HG03196 (cell line): ENCODE measurements at regions not wholly inside any gene's neighbourhood (a gene's known extent, or its start where the extent isn't known, plus 50 kb on each side); places are given as distances from the start of the nearest gene placed in this dataset.
"Not testable (repeated sequence)": the region's sequence is repeated elsewhere in the genome, so short reads cannot be mapped to it uniquely, and the experiment has no call there.

Experiments
- ATAC-seq: cut with Tn5 transposase; IDR thresholded peaks from one replicate; pipeline ENCODE4 v1.9.1; 2021; ENCODE audit not compliant: unreplicated experiment

GRCh38 chr12:89289720-89290119 lies 62.6 kb downstream of the DUSP6 start:
- ATAC-seq = no peak

GRCh38 chr12:89288959-89289358 lies 63.3 kb downstream of the DUSP6 start:
- ATAC-seq = no peak

- no peak for ATAC-seq
Observed at GRCh38 chr12:89286501-89286900, 65.8 kb downstream of the DUSP6 start.

DNA sequence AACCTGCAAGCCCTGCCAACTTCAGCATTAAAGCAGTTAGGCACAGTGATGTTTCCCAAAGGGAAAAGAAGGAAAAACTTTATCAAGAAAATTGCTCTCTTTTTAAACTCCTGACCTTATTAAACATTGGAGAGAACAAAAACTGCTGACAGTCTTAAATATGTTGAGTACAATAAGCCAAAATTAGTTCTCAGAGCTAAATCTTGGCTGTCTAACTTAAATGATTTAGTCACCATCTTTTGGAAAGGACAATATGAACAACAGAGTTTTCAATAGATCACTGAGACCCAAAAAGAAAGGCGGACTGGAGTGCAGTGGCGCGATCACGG lies 70.8 kb downstream of the DUSP6 start:
- no peak for ATAC-seq

GRCh38 chr12:89280833-89281538 lies 71.3 kb downstream of the DUSP6 start:
- ATAC-seq = no peak

DNA sequence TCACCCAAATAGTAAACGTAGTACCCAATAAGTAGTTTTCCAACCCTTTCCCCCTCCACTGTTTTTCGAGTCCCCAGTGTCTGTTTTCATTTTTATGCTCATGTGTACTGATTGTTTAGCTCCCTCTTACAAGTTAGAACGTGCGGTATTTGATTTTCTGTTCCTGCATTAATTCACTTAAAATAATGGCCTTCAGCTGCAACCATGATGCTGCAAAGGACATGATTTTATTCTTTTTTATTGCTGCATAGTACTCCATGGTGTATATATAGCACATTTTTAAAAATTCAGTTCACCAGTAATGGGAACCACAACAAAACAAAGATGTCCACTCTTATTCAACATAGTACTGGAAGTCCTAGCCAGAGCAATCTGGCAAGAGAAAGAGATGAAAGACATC lies 72.8 kb downstream of the DUSP6 start:
- ATAC-seq = no peak

- ATAC-seq = no peak
Observed at GRCh38 chr12:89278862-89279261, 73.4 kb downstream of the DUSP6 start.

DNA sequence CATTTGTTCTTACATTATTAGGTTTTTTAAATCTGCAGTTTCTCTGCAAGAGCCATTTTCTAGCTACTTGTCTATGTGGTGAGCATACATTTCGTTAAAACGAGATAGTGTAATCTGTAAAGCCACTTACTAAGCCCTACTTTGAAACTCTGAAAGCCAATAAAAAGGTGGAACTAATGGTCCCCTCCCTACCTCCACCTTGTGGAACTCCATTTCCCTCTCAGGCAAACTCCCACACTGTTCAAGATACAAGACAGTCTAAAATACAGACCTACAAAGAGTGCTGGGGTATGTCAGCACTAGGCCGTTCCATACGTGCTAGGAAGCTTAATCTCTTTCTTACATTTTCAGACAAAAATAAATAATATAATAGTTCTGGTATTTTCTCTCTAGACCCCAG lies 74.1 kb downstream of the DUSP6 start:
- no peak for ATAC-seq

- no peak for ATAC-seq
Observed at GRCh38 chr12:89276860-89277259, 75.4 kb downstream of the DUSP6 start.

GRCh38 chr12:89273525-89273924 lies 78.8 kb downstream of the DUSP6 start:
- no peak for ATAC-seq

DNA sequence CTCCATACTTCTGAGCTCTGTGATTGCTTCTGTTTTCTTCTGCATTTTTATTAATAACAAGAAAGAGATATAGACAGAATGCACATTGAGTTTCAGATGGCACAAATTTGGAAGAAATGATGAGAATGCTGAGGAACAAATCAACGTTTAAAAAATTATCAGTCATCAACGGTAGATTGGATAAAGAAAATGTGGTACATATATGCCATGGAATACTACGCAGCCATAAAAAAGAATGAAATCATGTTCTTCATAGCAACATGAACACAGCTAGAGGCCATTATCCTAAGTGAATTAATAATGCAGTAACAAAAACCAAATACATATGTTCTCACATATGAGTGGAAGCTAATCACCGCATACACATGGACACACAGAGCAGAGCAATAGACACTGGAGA lies 81.8 kb downstream of the DUSP6 start:
- ATAC-seq = no peak

DNA sequence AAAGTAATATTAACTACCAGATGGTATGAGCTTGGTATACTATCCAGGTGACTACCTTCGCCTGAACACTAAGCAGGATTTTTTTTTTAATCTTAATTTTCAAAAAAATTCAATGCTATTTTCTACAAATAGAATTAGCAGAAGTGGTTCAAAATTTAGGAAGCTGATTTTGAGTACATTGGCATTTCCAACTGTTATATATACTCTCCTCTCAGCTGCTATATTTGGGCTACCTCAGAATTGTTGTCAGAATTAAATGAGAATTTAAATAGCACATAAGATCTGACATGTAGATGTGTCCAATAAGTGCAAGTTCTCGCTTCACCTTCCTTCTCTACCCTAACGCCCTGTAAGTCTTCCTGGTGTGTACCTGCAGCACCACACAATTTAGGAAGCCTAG lies 83.1 kb downstream of the DUSP6 start:
- no peak for ATAC-seq

- ATAC-seq = no peak
Observed at GRCh38 chr12:89267404-89267803, 84.9 kb downstream of the DUSP6 start.

DNA sequence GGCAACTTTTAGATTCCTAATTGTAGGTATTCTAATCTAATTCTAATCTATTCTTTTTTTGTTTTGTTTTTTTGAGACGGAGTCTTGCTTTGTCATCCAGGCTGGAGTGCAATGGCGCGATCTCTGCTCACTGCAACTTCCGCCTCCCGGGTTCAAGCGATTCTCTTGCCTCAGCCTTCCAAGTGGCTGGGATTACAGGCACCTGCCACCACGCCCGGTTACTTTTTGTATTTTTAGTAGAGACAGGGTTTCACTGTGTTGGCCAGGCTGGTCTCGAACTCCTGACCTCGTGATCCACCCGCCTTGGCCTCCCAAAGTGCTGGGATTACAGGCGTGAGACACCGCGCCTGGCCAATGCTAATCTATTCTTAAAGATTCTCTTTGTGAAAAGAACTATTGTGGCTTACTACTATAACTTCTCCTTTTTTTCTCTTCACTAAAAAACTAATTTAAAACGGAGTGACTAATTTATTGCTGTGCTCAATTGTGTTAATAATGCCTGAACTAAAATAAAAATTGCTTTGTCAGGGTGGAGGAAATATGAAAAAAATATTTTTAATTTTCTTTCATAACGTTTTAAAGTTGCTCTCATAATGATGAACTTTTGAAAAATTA lies 85.6 kb downstream of the DUSP6 start:
- ATAC-seq = not testable (repeated sequence)

DNA sequence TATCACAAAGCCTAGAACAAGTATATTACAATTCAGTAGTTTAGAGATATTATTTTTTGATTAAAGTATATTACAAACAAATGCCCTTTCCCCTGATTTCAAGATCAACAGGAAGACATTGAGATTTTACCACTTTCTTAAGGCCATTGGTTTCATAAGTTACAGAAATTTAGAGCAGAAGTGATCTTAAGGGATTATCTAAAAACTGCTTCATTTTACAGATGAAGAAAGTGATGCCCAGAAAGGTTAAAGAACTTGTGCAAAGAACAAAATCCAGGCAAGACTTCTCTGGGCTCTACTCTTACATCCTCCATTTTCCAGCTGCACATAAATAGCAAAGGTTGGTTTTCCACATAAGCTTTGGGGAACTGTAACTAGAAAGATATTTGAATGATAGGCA lies 87.5 kb downstream of the DUSP6 start:
- ATAC-seq = no peak

DNA sequence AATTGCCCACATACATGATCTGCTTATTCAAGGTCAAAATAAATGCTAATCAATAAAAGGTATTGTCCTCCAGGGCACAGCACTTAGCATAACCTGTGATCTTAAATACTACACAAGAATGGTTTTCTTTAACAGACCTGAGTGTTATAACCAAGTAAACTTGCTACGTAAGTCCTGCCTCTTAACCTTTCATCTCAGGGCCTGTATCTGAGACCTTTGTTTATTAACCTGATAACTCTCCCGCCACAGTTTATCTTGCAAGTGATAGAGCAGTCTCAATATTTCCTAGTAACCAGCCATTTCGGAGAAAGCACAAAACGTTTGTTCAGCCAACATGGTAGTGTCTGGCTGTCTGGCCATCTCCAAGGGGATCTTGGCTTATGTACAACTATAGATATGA lies 88.4 kb downstream of the DUSP6 start:
- ATAC-seq = no peak

GRCh38 chr12:89262855-89263552 lies 89.3 kb downstream of the DUSP6 start:
- no peak for ATAC-seq

- no peak for ATAC-seq
Observed at GRCh38 chr12:89261982-89262381, 90.3 kb downstream of the DUSP6 start.

GRCh38 chr12:89260841-89261637 lies 91.3 kb downstream of the DUSP6 start:
- no peak for ATAC-seq

DNA sequence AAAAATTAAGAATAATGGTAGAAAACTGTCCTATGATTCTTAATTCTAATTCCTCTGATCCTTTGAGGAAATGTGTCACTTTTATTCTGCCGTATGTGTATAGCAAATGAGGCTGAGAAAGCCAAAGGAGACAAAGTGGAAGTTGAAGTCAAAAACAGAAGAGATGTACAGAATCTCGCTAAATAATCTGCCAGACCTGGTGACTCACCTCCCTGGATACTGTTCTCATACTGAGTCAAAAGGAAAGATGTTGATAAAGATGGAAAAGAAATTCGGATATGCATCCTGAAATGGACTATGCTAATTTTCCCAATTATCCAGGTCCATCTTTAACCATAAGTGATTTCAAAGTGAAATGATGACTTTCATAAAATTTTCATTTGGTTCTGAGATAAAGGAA lies 92.5 kb downstream of the DUSP6 start:
- no peak for ATAC-seq

DNA sequence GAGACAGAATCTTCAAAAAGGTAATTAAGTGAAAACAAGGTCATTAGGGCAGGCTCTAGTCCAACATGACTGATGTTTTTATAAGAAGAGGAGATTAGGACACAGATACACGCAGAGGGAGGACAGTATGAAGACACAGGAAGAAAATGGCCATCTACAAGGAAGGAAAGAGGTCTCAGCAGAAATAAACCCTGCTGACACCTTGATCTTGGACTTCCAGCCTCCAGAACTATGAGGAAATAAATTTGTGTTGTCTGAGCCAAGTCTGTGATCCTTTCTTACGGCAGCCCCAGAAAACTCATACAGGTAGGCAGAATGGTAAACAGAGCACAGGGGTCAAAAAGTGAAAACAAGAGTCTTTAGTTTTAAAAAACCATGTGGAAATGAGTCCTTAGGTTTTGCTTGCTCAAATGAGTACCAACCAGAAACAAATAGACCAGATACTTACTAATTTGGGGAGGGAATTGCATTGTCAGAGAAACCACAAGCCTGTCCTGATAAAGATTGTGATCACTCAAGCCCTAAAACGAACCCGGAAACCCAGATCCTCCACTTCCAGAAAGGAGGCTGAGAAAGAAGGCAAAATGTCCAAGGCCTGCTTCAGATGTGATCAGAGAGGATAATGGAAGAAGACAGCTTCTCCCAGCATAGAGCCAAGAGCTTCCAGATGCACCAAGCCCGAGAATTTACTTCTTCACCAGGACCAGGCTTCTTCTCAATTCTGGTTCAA lies 93.9 kb downstream of the DUSP6 start:
- ATAC-seq = no peak
